COR-L47 (cell line): ENCODE measurements at regions not wholly inside any gene's neighbourhood (a gene's known extent, or its start where the extent isn't known, plus 50 kb on each side); places are given as distances from the start of the nearest gene placed in this dataset.
"Not testable (repeated sequence)": the region's sequence is repeated elsewhere in the genome, so short reads cannot be mapped to it uniquely, and the experiment has no call there.

Experiments used
- DNase-seq: peaks from one replicate; lab custom pipeline; 2025; lab: John Stamatoyannopoulos, UW

GRCh38 chr4:164212714-164213113, 541.2 kb upstream of the SMIM31 start:
- DNase-seq: no peak

GRCh38 chr4:164215113-164215741, 538.7 kb upstream of the SMIM31 start:
- DNase-seq: no peak

DNA sequence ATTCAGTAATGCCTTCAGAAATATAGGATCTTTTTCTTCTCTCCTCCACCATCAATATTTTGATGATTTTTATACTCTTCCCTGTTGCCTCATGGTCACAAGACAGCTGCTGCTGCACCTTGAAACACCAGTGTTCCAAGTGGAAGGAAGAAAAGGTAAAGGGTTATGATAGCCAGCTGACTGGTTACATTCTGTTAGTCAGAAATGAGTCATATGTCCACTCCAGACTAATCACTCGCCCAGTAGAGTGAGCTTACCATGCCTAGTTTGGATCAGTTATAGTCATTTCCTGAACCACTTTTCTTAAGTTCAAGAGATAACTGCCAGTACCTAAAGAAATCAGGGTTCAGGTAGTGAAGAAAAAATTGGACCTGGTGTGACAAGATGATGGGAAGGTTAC, 532.3 kb upstream of the SMIM31 start:
- DNase-seq: no peak

DNA sequence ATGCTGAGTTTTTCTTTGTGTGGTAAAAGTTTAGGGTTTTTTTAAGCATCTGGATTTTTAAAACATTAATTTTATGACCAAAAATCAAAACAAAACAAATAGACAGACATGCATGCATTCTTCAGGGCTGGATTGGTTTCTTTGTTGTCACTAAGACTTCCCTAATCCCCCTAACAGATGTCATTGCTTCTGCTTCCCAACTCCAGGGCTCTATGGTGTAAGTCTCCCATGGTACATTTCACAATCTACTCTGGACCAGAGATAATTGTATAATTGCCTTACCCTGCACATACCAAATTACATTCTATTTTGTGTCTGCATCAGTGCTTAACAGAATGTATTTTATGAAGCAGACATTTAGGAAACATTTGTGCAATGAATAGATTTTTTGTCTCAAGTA, 529.1 kb upstream of the SMIM31 start:
- no peak for DNase-seq

DNA sequence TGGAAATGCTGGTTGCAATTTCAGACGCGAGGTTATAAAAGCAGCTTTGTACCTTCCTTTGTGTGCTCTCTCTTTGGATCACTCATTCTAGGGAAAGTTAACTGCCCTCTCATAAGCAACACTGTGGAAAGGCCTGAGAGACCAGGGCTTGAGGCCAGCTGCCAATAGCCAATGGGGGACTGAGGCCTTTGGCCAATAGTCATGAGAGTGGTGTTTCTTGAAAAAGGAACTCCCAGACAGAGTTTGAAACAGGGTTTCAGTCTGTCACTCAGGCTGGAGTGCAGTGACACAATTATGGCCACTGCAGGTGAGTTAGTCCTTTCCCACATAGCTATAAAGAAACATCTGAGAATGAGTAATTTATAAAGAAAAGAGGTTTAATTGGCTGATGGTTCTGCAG, 524.7 kb upstream of the SMIM31 start:
- no peak for DNase-seq

GRCh38 chr4:164239433-164239832, 514.5 kb upstream of the SMIM31 start:
- no peak for DNase-seq

DNA sequence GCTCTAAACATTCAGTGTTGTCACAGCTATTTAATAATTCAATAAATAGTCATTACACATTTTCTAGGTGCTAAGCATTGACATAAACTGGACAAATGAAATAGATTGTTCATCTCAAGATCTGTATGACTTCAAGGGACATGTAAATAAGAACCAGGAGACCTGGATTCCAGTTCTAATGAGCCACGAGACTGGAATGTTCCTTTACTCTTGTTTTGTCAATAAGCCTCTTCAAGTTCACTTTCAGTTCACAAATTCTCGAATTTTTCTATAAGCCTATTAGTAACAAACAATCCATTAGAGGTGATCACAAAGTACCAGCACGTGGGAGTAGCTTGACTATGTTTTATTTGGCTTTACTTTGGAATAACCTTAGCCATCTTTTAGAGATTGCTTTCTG, 514.0 kb upstream of the SMIM31 start:
- DNase-seq: no peak

- DNase-seq: no peak
These were observed 502.7 kb upstream of the SMIM31 start for GRCh38 chr4:164251257-164251656.

GRCh38 chr4:164252286-164252685, 501.6 kb upstream of the SMIM31 start:
- no peak for DNase-seq

DNA sequence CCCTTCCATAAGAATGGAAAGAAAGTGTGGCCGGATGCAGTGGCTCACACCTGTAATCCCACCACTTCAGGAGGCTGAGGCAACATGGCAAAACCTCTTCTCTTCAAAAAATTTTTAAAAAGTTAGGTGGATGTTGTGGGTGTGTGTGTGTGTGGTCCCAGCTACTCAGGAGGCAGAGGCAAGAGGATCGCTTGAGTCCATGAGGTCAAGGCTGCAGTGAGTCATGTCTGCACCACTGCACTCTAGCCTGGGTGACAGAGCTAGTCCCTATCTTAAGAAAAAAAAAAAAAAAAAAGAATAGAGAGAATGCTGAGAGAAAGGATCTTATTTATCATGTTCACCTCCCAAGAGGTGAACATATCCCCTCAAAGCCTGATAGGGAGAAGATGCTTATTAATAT, 492.1 kb upstream of the SMIM31 start:
- DNase-seq: no peak

DNA sequence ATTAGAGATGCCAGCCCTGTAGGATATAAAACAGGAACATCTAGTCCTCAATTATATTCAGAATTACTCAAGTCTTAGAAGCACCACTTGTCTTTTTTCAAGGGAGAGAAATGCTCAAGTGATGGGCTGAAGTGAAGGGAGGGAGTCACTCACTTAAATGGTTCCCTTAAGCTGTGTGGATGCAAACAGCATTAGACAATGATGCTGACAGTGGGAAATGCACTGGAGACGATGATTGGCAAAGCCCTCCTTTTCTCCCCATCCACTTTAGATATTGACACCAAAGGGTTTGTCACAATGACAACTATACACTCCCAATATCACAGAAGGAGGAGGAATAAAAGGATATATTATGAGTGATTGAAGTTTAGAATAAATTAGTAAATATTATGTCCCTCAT, 491.4 kb upstream of the SMIM31 start:
- not testable (repeated sequence) for DNase-seq

DNA sequence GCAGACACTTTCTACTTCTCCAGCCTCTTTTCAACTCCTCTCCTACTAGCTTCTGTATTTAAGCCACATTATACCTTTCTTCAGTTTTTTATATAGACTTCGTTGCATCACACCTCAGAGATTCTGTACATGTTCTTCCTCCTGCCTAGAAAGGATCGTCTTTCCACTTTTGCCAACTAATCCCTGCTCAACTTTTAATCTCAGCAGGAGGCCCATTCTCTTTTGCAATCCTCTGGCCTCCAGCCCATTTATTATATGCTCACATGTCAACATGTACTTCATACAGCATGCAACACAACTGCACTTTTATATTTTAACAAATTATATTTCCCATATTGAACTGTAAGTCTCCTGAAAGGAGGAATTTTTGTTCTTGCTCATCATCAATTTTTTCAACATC, 476.5 kb upstream of the SMIM31 start:
- not testable (repeated sequence) for DNase-seq

DNA sequence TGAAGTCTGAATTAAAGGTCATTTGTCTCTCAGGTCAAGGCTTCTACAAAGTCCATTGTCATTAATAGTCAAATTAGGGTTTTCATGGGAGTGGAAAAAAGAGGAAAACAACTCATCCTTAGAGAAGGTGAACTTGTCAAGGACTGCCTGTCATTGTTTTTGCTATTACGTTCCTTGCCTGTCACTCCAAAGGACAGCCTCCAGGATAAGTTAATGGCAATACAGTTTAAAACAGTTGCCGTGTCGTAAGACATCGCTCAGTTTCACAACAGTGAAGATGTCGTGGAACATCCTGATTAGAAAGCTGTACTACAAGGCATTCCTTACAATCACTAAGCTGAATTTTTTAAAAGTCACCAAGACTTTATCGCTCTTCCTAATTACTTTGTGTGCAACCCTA, 466.8 kb upstream of the SMIM31 start:
- no peak for DNase-seq

DNA sequence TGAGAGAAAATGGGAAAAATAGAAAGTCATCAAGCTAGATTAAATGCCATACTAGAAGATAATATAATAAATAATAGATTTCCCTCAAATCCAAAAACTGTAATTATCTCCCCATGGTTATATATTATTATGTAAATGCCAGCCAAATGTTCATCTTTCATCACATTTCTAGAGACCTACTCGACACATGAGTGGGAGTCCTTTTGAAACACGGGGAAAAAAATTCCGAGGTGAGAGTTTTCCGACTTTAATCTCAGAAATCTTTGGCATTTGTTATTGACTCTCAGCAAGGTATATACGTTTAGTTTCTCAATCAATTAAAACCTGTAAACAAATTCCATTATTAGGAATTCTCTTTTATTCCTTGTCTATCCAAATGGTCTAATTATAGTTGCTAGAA, 465.4 kb upstream of the SMIM31 start:
- no peak for DNase-seq

- no peak for DNase-seq
These were observed 460.7 kb upstream of the SMIM31 start for GRCh38 chr4:164293203-164293602.

GRCh38 chr4:164293743-164294142, 460.2 kb upstream of the SMIM31 start:
- DNase-seq: no peak

DNA sequence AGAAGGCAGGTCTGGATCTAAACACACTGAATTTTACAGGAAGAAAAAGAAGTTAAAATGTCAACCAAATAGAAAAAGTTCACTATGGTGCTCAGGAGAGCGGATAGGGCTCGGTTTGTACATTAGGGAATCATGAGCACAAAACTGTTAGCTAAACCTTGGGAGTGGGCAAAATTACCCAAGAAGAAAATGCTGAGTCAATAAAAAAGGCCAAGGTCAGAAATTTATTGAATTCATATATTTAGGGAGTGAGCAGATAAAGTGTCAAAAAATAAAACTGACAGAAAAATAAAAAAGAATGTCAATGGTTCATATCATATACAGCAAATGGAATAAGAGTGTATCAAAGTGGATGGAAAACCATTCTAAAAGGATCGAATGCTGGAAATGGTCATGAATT, 452.5 kb upstream of the SMIM31 start:
- DNase-seq: no peak

GRCh38 chr4:164304101-164304639, 449.8 kb upstream of the SMIM31 start:
- no peak for DNase-seq

DNA sequence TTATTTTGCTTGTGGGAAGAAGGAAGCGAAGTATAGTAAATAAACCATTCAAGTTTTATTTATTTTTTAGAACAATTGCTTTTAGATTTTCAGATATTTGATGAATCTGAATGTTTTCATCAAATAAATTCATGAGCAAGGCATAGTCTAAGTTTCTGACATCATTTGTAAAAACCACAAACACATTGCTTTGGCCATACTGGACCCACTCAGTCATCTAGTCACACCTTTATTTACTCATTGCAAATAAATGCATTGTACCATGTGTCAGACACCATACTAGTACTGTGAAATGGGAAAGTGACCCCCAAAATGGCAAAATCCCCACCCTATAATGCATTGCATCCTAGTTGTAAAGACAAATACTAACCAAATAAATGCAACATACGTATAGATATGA, 449.1 kb upstream of the SMIM31 start:
- DNase-seq: no peak

DNA sequence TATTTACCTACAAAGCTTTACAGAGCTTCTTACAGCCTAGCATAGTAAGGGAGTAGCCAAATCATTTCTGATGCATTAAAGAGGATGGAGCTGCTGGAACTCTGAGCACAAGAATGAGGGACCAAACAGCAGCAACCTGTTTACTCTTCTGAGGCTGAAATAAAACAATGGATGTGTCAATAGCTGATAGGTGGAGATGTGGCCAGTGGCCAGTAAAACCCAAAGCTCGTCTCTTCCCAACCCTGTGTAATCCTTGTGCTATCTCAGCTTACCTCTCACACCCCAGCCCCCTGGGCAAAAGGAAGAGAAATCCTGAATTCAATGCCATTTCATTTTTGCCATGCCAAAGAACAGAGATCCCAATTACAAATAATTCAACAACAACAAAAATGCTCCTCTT, 446.7 kb upstream of the SMIM31 start:
- DNase-seq: no peak

DNA sequence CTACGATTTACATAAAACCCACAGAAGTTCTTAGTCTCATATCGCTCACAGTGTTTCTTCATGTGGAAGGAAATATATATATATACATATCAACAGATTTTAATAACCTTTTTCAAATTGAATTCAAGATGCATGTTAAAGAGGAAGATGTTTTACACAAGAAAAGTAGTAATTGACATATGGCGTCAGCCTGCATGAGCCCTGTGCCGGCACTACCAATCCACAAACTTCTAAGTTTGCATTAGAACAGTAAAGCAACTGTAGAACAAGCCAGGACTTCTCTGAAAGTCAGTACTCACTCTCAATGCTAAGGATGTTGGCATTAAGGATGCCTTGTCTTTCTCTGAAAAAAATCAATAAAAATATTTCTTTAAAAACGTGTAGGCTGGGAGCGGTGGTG, 441.3 kb upstream of the SMIM31 start:
- no peak for DNase-seq

GRCh38 chr4:164313853-164314252, 440.1 kb upstream of the SMIM31 start:
- DNase-seq: no peak

DNA sequence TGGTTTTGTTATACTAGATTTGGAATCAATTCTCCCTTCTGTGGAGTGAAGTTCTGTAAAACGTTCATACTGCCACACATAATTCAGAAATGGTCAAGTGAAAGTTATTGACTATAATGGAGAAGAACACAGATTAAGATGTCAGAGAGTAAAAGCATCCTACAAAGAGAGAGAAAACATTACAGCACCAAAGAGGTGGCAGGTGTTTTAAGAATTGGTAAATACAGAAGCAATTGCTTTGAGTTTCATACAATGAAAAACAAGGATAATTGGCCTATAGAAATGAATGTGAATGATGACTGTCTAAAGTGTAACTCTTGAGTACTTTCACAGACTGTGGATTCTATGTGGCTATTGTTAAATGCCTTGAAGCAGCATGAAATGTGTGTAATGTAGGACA, 435.6 kb upstream of the SMIM31 start:
- DNase-seq: no peak

DNA sequence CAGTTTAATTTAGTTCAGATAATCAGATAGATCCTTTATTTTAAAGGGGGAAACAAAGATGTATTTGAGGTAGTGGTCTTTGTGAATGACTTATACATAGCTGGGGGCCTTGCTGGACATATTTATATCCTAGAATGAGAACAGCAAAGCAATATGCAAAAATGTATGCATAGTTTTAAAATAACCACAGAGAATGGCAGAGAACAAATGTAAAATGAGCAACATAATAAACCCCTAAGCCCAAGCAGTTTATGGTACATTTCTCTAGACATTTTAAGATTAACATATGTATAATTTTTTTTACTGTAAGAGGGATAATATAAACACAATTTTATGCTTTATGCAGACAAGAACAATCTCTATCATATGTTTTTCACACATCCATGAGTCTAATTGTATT, 434.2 kb upstream of the SMIM31 start:
- no peak for DNase-seq

- DNase-seq: no peak
These were observed 433.1 kb upstream of the SMIM31 start for GRCh38 chr4:164320847-164321246.
